PC-3 (cell line): ENCODE measurements at regions not wholly inside any gene's neighbourhood (a gene's known extent, or its start where the extent isn't known, plus 50 kb on each side); places are given as distances from the start of the nearest gene placed in this dataset.

Experiments used
- EZH2phosphoT487 ChIP-seq: fragments of 300-600 bp; sonication (generic); IDR thresholded peaks from 2 replicates; pipeline ENCODE4 v1.6.1; 2018; ENCODE audit warnings: mild to moderate bottlenecking, antibody characterized with exemption, low read length, borderline replicate concordance
- TF ChIP-seq, protein P1 (sequence below): fragments of 300-600 bp; sonication (generic); conservative IDR thresholded peaks from 2 replicates; pipeline ENCODE4 v1.5.1; 2017; ENCODE audit warnings: antibody characterized with exemption, low read depth, mild to moderate bottlenecking, low read length

DNA sequence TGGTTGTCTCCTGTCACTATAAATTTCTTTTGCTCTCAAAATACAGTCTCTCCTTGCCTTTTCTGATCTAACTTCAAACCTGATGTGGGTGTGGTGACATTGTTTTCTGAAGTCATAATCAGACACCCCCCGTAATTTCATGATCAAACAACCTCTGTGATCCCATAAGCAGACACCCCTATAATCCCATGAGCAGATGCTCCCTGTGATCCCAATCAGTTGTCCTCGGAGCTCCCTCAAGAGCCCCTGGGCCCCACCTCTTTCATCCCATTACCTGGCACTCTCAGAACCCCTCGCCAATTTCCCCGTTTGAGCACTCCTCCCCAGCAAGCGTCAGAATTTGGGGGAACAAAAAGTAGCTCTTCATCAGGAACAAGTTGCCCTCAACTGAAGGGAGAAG is 246.3 kb upstream of the FZD8 start:
- TF ChIP-seq, protein P1, sequence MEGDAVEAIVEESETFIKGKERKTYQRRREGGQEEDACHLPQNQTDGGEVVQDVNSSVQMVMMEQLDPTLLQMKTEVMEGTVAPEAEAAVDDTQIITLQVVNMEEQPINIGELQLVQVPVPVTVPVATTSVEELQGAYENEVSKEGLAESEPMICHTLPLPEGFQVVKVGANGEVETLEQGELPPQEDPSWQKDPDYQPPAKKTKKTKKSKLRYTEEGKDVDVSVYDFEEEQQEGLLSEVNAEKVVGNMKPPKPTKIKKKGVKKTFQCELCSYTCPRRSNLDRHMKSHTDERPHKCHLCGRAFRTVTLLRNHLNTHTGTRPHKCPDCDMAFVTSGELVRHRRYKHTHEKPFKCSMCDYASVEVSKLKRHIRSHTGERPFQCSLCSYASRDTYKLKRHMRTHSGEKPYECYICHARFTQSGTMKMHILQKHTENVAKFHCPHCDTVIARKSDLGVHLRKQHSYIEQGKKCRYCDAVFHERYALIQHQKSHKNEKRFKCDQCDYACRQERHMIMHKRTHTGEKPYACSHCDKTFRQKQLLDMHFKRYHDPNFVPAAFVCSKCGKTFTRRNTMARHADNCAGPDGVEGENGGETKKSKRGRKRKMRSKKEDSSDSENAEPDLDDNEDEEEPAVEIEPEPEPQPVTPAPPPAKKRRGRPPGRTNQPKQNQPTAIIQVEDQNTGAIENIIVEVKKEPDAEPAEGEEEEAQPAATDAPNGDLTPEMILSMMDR: no peak
- no peak for TF ChIP-seq EZH2phosphoT487
